HCT116 (cell line): ENCODE measurements at regions not wholly inside any gene's neighbourhood (a gene's known extent, or its start where the extent isn't known, plus 50 kb on each side); places are given as distances from the start of the nearest gene placed in this dataset.

ENCODE experiments used
- ATAC-seq: fragments of 200-7000 bp; cut with Tn5 transposase; 2 replicates; pipeline ENCODE4 v1.9.1; 2020; ENCODE audit warnings: mild to moderate bottlenecking, moderate library complexity
- BruUV-seq: library from RNA; stranded (reverse); fragments of 400-500 nt; replicated peaks from 2 replicates; lab custom pipeline; 2021; lab: Mats Ljungman, UMichigan
- CTCF ChIA-PET: fragments of 300-600 bp; sonication (Branson Sonifier 250); formaldehyde crosslinking; loops from one replicate; lab custom pipeline; 2021; ENCODE audit warnings: antibody characterized with exemption; lab: Charles Lee
- POLR2A ChIA-PET: fragments of 300-600, 350-600 bp; sonication (Branson Sonifier 250); formaldehyde crosslinking; loops from one replicate; lab custom pipeline; 2021; ENCODE audit warnings: antibody characterized with exemption; lab: Charles Lee
- RAD21 ChIA-PET, 2 experiments: fragments of 300-600 bp; sonication (Branson Sonifier 250); formaldehyde crosslinking; loops; one replicate each; lab custom pipeline; 2023; ENCODE audit warnings: low total read pairs in 2 of 2; ENCODE audit not compliant: uncharacterized antibody in 2 of 2, unreplicated experiment in 2 of 2, low non-redundant PET in 1 of 2; lab: Charles Lee
- DNase-seq: peaks from one replicate; pipeline ENCODE4 v3.0.0-alpha.2; 2010; ENCODE audit warnings: low read depth, low spot score
- H2AFZ ChIP-seq: fragments of 200-600 bp; shearing (Covaris generic), sonication (generic); 2 replicates; pipeline ENCODE4 v1.6.1; 2017; ENCODE audit warnings: low read depth, mixed run types, mixed read lengths, antibody characterized with exemption, low read length; ENCODE audit not compliant: poor library complexity, severe bottlenecking
- H3K27ac ChIP-seq: 2 replicates; pipeline ENCODE4 v1.5.1; 2012; ENCODE audit warnings: low read depth, low read length
- H3K27me3 ChIP-seq: fragments of 200-600 bp; sonication (generic); 2 replicates; pipeline ENCODE4 v1.6.1; 2016; ENCODE audit warnings: mixed run types, low read length, mixed read lengths; ENCODE audit not compliant: insufficient read depth
- H3K36me3 ChIP-seq, 2 experiments: fragments of 200-500 bp in 1 of 2; fragments of 200-600 bp in 1 of 2; sonication (Bioruptor generic) in 1 of 2; sonication (generic) in 1 of 2; 2 replicates each; pipeline versions ENCODE4 v1.5.1 to v1.6.1; 2014 to 2016; ENCODE audit warnings: low read length in 2 of 2, inconsistent platforms in 1 of 2, mixed read lengths in 1 of 2, mixed run types in 1 of 2; ENCODE audit not compliant: insufficient read depth in 2 of 2, control insufficient read depth in 1 of 2
- H3K4me1 ChIP-seq, 2 experiments: fragments of 200-600 bp in 1 of 2; sonication (generic) in 1 of 2; 2 replicates each; pipeline versions ENCODE4 v1.5.1 to v1.6.1; 2012 to 2017; ENCODE audit warnings: low read length in 2 of 2, inconsistent platforms in 1 of 2, mild to moderate bottlenecking in 1 of 2, mixed read lengths in 1 of 2, mixed run types in 1 of 2, moderate library complexity in 1 of 2; ENCODE audit not compliant: insufficient read depth in 2 of 2, control insufficient read depth in 1 of 2
- H3K4me2 ChIP-seq: fragments of 200-600 bp; sonication (generic); 2 replicates; pipeline ENCODE4 v1.6.1; 2017; ENCODE audit warnings: mixed run types, low read length, mixed read lengths
- H3K4me3 ChIP-seq, 2 experiments: fragments of 200-600 bp in 1 of 2; sonication (generic) in 1 of 2; replicated peaks in 1 of 2; 2 replicates each; pipeline ENCODE4 v1.5.1; 2011 to 2016; ENCODE audit warnings: low read length in 2 of 2, control low read depth in 1 of 2, low read depth in 1 of 2, mild to moderate bottlenecking in 1 of 2, mixed read lengths in 1 of 2, mixed run types in 1 of 2
- H3K79me2 ChIP-seq: fragments of 200-600 bp; sonication (generic); 2 replicates; pipeline ENCODE4 v1.6.1; 2017; ENCODE audit warnings: mild to moderate bottlenecking, mixed run types, low read length, moderate library complexity, mixed read lengths; ENCODE audit not compliant: insufficient read depth
- H3K9ac ChIP-seq: fragments of 200-600 bp; sonication (generic); 2 replicates; pipeline ENCODE4 v1.6.1; 2016; ENCODE audit warnings: low read length, mixed read lengths
- H3K9me2 ChIP-seq: fragments of 200-600 bp; sonication (generic), shearing (Covaris generic); 2 replicates; pipeline ENCODE4 v1.6.1; 2017; ENCODE audit warnings: mixed run types, mild to moderate bottlenecking, moderate library complexity; ENCODE audit not compliant: insufficient read depth
- H3K9me3 ChIP-seq, 2 experiments: fragments of 200-500 bp in 1 of 2; fragments of 200-600 bp in 1 of 2; sonication (Bioruptor generic) in 1 of 2; sonication (generic) in 1 of 2; 2 replicates each; pipeline ENCODE4 v1.6.1; 2014 to 2017; ENCODE audit warnings: low read length in 2 of 2, mixed read lengths in 2 of 2, inconsistent platforms in 1 of 2, low read depth in 1 of 2, mild to moderate bottlenecking in 1 of 2, mixed run types in 1 of 2, moderate library complexity in 1 of 2; ENCODE audit not compliant: control insufficient read depth in 1 of 2, insufficient read depth in 1 of 2
- H4K20me1 ChIP-seq: fragments of 200-600 bp; sonication (generic), shearing (Covaris generic); 2 replicates; pipeline ENCODE4 v1.6.1; 2017; ENCODE audit warnings: mixed run types, mild to moderate bottlenecking, moderate library complexity; ENCODE audit not compliant: insufficient read depth
- CEBPB ChIP-seq: IDR thresholded peaks from 2 replicates; pipeline ENCODE4 v1.6.1; 2012; ENCODE audit warnings: low read depth
- CTCF ChIP-seq, 3 experiments: fragments of 200-600 bp in 1 of 3; sonication (generic) in 1 of 3; IDR thresholded peaks in 2 of 3; conservative IDR thresholded peaks in 1 of 3; 2 replicates each; pipeline ENCODE4 v1.5.1; 2012 to 2017; ENCODE audit warnings: low read depth in 2 of 3, low read length in 2 of 3, antibody characterized with exemption in 1 of 3, borderline replicate concordance in 1 of 3, control low read depth in 1 of 3, mild to moderate bottlenecking in 1 of 3, mixed read lengths in 1 of 3, mixed run types in 1 of 3, moderate library complexity in 1 of 3; ENCODE audit not compliant: insufficient read depth in 1 of 3
- EGR1 ChIP-seq: IDR thresholded peaks from 2 replicates; pipeline ENCODE4 v1.6.1; 2012; ENCODE audit warnings: low read depth
- EZH2 ChIP-seq: fragments of 200-600 bp; sonication (generic); IDR thresholded peaks from 2 replicates; pipeline ENCODE4 v1.6.1; 2017; ENCODE audit warnings: antibody characterized with exemption, mixed run types
- EZH2phosphoT487 ChIP-seq: fragments of 200-600 bp; IDR thresholded peaks from 2 replicates; pipeline ENCODE4 v1.6.1; 2018; ENCODE audit warnings: antibody characterized with exemption, borderline replicate concordance
- FOSL1 ChIP-seq: IDR thresholded peaks from 2 replicates; pipeline ENCODE4 v1.6.1; 2012; ENCODE audit warnings: low read depth
- POLR2AphosphoS5 ChIP-seq: IDR thresholded peaks from 2 replicates; pipeline ENCODE4 v1.6.1; 2011; ENCODE audit warnings: mild to moderate bottlenecking, low read depth, low read length, moderate library complexity
- SRF ChIP-seq: IDR thresholded peaks from 2 replicates; pipeline ENCODE4 v1.6.1; 2012; ENCODE audit warnings: low read depth
- intact Hi-C: fragments of 100-400 bp; cut with micrococcal nuclease; formaldehyde crosslinking; loops from 2 replicates; pipeline ENCODE4 v1.10.0; 2022

DNA sequence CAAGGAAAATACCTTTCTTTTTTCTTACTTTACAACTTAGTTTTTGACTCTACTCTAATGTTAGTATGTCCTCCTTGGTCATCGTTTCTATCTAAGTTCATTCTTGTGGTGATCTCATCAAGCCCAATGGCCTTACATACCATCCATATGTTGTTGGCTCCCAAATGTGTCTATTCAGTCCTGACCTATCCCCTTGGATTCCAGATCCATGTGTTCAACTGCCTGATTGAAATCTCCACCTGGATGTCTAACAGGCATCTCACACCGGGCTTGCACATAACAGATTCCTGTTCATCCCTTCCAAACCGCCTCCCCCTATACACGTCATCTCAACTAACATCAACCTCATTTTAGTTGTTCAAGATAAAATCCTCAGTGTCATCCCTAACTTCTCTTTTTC is 382.6 kb downstream of the SOX2 start (continued):
- no peak for TF ChIP-seq CTCF (IDR thresholded peaks at IDR 0.05 in 2 of 3, conservative IDR thresholded peaks at IDR 0.05 in 1 of 3; ENCODE audit: borderline replicate concordance in 1 of 3, insufficient read depth in 1 of 3, low read depth in 2 of 3, low read length in 2 of 3)
- no peak for TF ChIP-seq CEBPB
- no peak for TF ChIP-seq EZH2phosphoT487
- no peak for TF ChIP-seq EGR1
- no peak for TF ChIP-seq EZH2

DNA sequence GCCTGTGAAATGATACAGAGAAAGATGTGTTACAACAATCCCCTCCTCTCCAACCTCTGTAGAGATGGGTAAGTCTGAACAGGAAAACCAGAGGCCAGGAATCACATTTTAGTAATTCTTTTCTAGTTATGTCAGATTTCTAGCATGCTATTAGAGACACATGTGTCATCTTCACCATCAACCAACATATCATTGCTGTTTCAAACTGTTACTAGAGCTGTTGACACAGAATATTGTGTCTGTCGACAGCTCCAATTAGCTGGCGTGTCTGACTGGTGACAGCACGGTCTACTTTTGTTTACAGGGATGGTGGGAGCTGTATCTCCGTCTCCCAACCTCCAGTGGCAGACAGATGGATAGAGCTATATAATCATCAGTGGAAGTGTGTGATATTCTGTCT is 393.2 kb downstream of the SOX2 start:
- Histone ChIP-seq H3K4me3 (no peak overlapping the region), H2AFZ (no peak overlapping the region), H3K4me2 (no peak overlapping the region), H3K9me2 (no peaks in the 10 kb centered on the region), H3K79me2 (no peaks in the 10 kb centered on the region), H3K4me1 (peaks cover 0 to 5% of the 10 kb centered on the region in 2 experiments; a peak in 2 of 4 replicates), H3K9me3 (no peaks in the 10 kb centered on the region), H3K27ac (no peak overlapping the region), H4K20me1 (no peaks in the 10 kb centered on the region), H3K36me3 (no peaks in the 10 kb centered on the region), H3K9ac (no peak overlapping the region), H3K27me3 (no peaks in the 10 kb centered on the region)
- ChIA-PET CTCF (no interaction called here), POLR2A (no interaction called here), RAD21 (no interaction called here)
- DNase-seq (no peak), ATAC-seq (no peak)
- no peak for TF ChIP-seq SRF
- BruUV-seq: no TSS peak
- intact Hi-C loops: no loop called here

DNA sequence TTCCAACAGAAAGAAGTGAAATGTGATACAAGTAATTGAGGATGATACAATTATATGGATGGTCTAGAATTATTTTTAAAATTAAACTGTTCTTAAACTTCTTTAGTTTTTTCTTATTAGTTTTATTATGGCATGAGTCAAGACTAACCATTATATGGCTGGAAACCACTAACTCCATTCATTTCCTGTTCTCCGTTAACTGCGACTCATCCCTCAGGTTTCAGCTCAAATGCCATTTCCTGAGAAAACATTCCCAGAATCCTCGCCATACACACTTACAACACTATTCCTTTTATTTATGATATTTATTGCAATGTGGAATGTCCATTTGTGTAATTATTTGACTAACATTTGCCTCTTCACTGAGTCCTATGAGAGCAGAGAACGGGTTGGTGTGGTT is 394.1 kb downstream of the SOX2 start:
- Histone ChIP-seq H2AFZ (peak overlapping the region; percentile 19), H3K4me1 (peaks cover 0 to 5% of the 10 kb centered on the region in 2 experiments; a peak in 2 of 4 replicates), H3K4me2 (no peak overlapping the region), H4K20me1 (no peaks in the 10 kb centered on the region), H3K79me2 (no peaks in the 10 kb centered on the region), H3K9me3 (no peaks in the 10 kb centered on the region), H3K9ac (no peak overlapping the region), H3K27me3 (no peaks in the 10 kb centered on the region), H3K27ac (no peak overlapping the region), H3K36me3 (no peaks in the 10 kb centered on the region), H3K9me2 (no peaks in the 10 kb centered on the region), H3K4me3 (no peak overlapping the region)
- BruUV-seq: no TSS peak
- ATAC-seq: no peak
- ChIA-PET POLR2A (no interaction called here), RAD21 (no interaction called here), CTCF (no interaction called here)
- intact Hi-C loops: no loop called here
- no peak for DNase-seq
- TF ChIP-seq FOSL1 (0 out of 2 replicates have a peak, but pooled peaks have one; percentile 8), POLR2AphosphoS5 (no peak)
- TF ChIP-seq, all 23 proteins: peak for 1
